ENCODE measurements at regions not wholly inside any gene's neighbourhood (a gene's known extent, or its start where the extent isn't known, plus 50 kb on each side); places are given as distances from the start of the nearest gene placed in this dataset.

- DNase-seq (ENCODE audit: low read depth in 1 of 2, low spot score in 1 of 2): no peak
Measured at GRCh38 chr6:147811913-147812629, 303.6 kb downstream of the SAMD5 start.

- DNase-seq (ENCODE audit: low read depth in 1 of 2, low spot score in 1 of 2): no peak
Measured at GRCh38 chr6:147817042-147817689, 308.7 kb downstream of the SAMD5 start.

- no peak for DNase-seq (ENCODE audit: low read depth in 1 of 2, low spot score in 1 of 2)
Measured at GRCh38 chr6:147820520-147820919, 312.0 kb downstream of the SAMD5 start.

DNA sequence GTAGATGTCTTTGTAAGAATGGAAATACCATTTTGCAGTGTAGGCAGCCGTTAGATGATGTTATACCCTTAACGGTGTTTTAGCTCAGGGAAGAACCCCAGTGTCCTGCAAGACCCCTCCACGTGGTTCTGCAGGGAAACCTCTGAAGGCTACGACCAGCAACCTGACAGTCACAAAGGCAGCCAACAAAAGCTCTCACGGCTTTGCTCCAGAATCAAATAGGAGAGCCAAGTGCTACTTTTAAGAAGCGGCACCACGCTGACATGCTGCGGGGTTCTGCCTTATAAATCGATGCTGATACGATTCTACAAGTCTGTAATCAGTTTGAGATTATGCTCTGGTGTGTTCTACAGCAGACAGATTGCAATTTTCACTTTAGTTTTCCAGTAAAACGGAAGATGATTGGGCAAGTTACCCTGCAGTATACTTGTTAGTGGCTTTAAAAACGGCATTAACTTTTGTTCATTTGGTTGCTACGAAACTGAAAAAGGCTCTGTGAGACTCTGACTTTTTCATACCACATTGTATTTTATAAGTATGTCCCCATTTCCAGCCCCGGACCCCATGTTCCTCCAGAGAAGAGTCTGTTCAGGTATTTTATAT lies 312.9 kb downstream of the SAMD5 start:
- no peak for DNase-seq (ENCODE audit: low read depth in 1 of 2, low spot score in 1 of 2)

- DNase-seq (ENCODE audit: low read depth in 1 of 2, low spot score in 1 of 2): no peak
Measured at GRCh38 chr6:147823936-147824335, 315.4 kb downstream of the SAMD5 start.

GRCh38 chr6:147825848-147826247 lies 317.4 kb downstream of the SAMD5 start:
- DNase-seq (ENCODE audit: low read depth in 1 of 2, low spot score in 1 of 2): no peak

- DNase-seq (ENCODE audit: low read depth in 1 of 2, low spot score in 1 of 2): no peak
Measured at GRCh38 chr6:147826698-147827097, 318.2 kb downstream of the SAMD5 start.

DNA sequence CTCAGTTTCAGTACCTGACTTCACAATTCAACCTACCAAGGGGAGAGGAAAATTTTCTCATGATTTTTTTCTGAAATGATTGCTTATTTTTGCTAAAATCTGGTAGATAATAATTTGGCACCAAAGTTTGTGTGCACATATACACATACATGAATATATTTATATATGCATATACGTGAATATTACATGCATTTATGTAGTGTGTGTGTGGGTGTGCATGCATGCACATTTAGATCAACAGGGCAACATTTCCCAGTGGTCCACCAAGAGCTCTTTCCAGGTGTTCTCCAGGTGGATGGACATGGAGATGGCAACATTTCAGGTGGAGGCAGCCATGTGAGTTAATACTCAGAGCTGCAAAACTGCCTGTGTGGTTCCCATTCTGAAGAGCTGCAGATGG lies 320.9 kb downstream of the SAMD5 start:
- no peak for DNase-seq (ENCODE audit: low read depth in 1 of 2, low spot score in 1 of 2)

GRCh38 chr6:147829835-147830234 lies 321.3 kb downstream of the SAMD5 start:
- DNase-seq (ENCODE audit: low read depth in 1 of 2, low spot score in 1 of 2): no peak

DNA sequence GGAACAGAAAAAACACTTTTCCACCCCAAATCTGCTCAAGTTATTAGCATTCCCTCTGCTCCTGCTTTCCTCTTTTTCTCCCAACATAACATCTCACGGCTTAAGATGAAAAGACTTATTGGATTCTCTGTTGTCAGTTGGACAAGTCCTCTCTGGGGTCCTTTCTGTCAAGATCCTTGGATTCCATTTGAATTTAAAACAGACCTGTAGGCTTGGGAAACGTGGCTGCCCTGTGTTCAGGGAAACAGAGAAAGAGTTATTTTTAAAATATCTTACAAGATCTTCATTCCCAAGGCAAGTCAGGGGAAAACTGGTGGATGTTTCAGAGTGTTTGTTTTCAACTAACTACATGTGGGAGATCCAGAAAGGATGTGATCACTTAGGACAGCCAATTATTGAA lies 322.9 kb downstream of the SAMD5 start:
- DNase-seq (ENCODE audit: low read depth in 1 of 2, low spot score in 1 of 2): no peak

GRCh38 chr6:147833607-147834006 lies 325.1 kb downstream of the SAMD5 start:
- no peak for DNase-seq (ENCODE audit: low read depth in 1 of 2, low spot score in 1 of 2)

GRCh38 chr6:147834084-147834776 lies 325.7 kb downstream of the SAMD5 start:
- DNase-seq (ENCODE audit: low read depth in 1 of 2, low spot score in 1 of 2): no peak

DNA sequence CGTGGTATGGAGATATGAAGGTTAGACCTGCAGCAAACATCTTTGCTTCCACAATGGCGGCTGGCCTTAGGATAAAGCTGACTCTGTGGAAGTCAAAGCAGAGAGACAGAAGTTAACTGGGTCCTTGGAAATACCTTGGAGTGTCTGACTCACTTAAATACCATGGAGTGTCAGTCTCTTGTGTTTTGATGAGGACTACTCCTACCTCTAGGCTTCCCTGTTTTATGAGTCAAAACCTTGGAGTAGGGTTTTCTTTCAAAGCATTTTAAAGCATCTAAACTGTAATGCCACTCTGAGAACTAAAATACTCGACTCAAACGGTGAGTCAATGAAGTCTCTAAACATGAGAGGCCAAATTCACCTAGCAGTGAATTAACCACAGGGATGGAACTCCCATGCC lies 329.1 kb downstream of the SAMD5 start:
- no peak for DNase-seq (ENCODE audit: low read depth in 1 of 2, low spot score in 1 of 2)

- no peak for DNase-seq (ENCODE audit: low read depth in 1 of 2, low spot score in 1 of 2)
Measured at GRCh38 chr6:147839708-147840610, 331.5 kb downstream of the SAMD5 start.

DNA sequence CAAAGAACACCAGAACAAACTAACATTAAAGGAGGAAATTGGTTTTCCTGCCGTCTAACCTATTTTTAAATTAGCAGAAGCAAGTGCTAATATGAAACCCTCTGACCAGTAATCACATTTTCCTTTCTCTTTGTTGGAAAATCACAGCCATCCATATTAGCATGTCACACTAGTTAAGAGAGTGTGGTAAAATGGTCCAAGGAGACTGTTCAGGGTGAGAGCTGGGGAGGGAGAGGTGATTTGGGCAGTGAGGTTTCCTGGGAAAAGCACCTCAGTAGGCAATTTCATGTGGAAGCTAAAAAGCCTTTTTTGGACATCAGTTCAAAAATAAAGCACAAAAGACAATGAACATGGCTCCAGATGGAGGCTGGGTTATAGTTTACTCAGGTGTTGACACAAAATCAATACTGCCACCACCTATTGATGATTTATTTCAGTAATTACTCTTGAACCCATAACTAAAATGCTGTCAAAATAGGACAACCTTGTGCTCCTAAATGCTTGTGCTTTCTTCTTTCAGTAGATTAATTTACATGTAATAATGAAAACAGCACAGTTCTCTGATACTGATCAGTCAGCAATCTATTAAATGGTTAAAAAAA lies 333.2 kb downstream of the SAMD5 start:
- DNase-seq (ENCODE audit: low read depth in 1 of 2, low spot score in 1 of 2): no peak

- DNase-seq (ENCODE audit: low read depth in 1 of 2, low spot score in 1 of 2): no peak
Measured at GRCh38 chr6:147849401-147850330, 341.2 kb downstream of the SAMD5 start.

DNA sequence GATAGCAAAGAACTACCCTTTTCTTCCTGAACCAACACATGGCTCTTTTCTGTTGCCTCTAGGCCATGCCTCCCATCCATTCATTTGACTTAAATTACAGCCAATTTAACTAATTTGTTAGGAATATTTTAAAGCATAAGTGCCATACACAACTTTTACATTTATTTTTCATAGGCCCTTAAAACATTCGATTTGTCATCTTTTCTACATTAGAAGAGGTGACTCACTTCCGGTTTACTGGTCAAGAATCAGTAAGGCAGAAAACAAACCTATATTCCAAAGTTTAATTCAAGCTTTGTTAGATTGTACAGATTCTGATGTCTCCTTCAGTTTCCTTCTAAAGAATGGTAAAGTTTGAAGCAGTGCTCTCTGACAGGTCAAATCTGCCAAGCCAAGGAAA lies 344.3 kb downstream of the SAMD5 start:
- no peak for DNase-seq (ENCODE audit: low read depth in 1 of 2, low spot score in 1 of 2)

DNA sequence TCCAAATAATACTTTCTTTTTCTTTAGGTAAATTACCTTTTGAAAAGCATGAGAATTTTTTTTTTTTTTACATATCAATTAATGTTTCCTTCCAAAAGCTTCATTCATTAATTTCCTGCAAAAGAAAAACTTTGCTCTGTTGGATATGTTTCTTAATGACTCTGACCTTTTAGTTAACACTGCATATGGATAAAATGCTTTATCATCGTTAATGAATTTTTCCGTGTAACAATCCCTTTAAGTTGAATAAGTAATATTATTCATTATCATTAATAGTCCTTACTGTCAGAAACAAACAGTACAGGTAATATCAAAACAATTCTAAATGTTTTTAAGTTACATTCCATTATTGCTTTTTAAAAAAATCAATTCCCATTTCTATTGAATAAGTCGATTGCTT lies 345.1 kb downstream of the SAMD5 start:
- DNase-seq (ENCODE audit: low read depth in 1 of 2, low spot score in 1 of 2): no peak

DNA sequence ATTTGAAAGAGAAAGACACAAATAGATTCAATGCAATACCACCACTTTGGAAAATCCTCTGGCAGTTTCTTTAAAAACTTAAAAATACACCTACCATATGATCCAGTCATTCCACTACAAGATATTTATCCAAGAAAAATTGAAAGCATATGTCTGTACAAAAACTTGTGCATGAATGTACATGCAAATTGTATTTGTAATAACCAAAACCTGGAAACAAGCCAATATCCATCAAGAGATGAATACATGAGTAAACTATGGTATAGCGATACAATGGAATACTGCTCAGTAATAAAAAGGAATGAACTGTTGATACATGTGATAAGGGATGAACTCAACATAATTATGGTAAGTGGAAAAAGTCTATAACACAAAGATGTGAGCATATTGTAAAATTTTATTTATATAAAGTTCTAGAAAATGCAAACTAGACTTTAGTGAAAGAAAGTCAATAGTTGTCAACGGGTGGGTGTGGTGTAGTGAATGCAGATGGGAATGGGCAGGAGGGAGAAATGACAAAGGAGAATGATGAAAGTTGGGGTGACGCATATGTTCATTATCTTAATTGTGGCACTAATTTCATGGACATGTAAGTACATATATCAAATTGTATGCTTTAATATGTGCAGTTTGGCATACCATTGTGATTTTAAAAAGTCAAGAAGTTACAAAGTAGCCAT lies 347.5 kb downstream of the SAMD5 start:
- DNase-seq (ENCODE audit: low read depth in 1 of 2, low spot score in 1 of 2): no peak
